Lower leg skin (tissue), 3 donors: ENCODE measurements at regions not wholly inside any gene's neighbourhood (a gene's known extent, or its start where the extent isn't known, plus 50 kb on each side); places are given as distances from the start of the nearest gene placed in this dataset.
"Not testable (repeated sequence)": the region's sequence is repeated elsewhere in the genome, so short reads cannot be mapped to it uniquely, and the experiment has no call there.

Source experiments
- POLR2A ChIP-seq, 2 donors: fragments of 450-650 bp; IDR thresholded peaks; one replicate each; pipeline ENCODE4 v1.6.1; 2016 to 2017; ENCODE audit warnings: antibody characterized with exemption in 2 of 2, mild to moderate bottlenecking in 1 of 2, moderate library complexity in 1 of 2
- TF ChIP-seq, protein P1 (sequence below), 3 donors: fragments of 450-650 bp; IDR thresholded peaks; one replicate each; pipeline ENCODE4 v1.5.1; 2016; ENCODE audit warnings: antibody characterized with exemption in 3 of 3, mild to moderate bottlenecking in 3 of 3, moderate library complexity in 2 of 3

DNA sequence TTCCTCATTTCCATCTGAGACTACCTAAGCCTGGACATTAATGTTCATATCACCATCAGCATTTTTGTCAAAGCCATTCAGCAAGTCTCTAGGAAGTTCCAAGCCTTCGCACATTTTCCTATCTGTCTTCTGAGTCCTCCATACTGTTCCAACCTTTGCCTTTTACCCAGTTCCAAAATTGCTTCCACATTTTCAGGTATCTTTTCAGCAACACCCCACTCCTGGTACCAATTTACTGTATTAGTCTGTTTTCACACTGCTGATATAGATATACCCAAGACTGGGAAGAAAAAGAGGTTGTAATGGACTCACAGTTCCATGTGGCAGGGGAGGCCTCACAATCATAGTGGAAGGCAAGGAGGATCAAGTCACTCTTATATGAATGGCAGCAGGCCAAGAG lies 626.7 kb upstream of the GJE1 start:
- TF ChIP-seq, protein P1, sequence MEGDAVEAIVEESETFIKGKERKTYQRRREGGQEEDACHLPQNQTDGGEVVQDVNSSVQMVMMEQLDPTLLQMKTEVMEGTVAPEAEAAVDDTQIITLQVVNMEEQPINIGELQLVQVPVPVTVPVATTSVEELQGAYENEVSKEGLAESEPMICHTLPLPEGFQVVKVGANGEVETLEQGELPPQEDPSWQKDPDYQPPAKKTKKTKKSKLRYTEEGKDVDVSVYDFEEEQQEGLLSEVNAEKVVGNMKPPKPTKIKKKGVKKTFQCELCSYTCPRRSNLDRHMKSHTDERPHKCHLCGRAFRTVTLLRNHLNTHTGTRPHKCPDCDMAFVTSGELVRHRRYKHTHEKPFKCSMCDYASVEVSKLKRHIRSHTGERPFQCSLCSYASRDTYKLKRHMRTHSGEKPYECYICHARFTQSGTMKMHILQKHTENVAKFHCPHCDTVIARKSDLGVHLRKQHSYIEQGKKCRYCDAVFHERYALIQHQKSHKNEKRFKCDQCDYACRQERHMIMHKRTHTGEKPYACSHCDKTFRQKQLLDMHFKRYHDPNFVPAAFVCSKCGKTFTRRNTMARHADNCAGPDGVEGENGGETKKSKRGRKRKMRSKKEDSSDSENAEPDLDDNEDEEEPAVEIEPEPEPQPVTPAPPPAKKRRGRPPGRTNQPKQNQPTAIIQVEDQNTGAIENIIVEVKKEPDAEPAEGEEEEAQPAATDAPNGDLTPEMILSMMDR (IDR thresholded peaks at IDR 0.05): not testable (repeated sequence)
- not testable (repeated sequence) for TF ChIP-seq POLR2A (IDR thresholded peaks at IDR 0.05)
